Limb (tissue), 2 donors: ENCODE measurements at regions not wholly inside any gene's neighbourhood (a gene's known extent, or its start where the extent isn't known, plus 50 kb on each side); places are given as distances from the start of the nearest gene placed in this dataset.
"Not testable (repeated sequence)": the region's sequence is repeated elsewhere in the genome, so short reads cannot be mapped to it uniquely, and the experiment has no call there.

ENCODE experiments used
- DNase-seq, 2 donors: peaks; one replicate each; pipeline ENCODE4 v3.0.0-alpha.2; 2016; ENCODE audit errors: extremely low spot score in 2 of 2

- no peak for DNase-seq
Measured at GRCh38 chr5:15103864-15104263, 232.3 kb upstream of the ANKH start.

GRCh38 chr5:15103130-15103529 lies 231.6 kb upstream of the ANKH start:
- no peak for DNase-seq

GRCh38 chr5:15097552-15097951 lies 226.0 kb upstream of the ANKH start:
- no peak for DNase-seq

GRCh38 chr5:15096686-15097085 lies 225.1 kb upstream of the ANKH start:
- not testable (repeated sequence) for DNase-seq

- no peak for DNase-seq
Measured at GRCh38 chr5:15092801-15093200, 221.2 kb upstream of the ANKH start.

- no peak for DNase-seq
Measured at GRCh38 chr5:15085671-15086070, 214.1 kb upstream of the ANKH start.

- no peak for DNase-seq
Measured at GRCh38 chr5:15082096-15082495, 210.5 kb upstream of the ANKH start.

- no peak for DNase-seq
Measured at GRCh38 chr5:15080219-15080618, 208.6 kb upstream of the ANKH start.

GRCh38 chr5:15079566-15079965 lies 208.0 kb upstream of the ANKH start:
- peak in 1 of 2 donors; percentile 34 for DNase-seq

- no peak for DNase-seq
Measured at GRCh38 chr5:15074651-15075050, 203.1 kb upstream of the ANKH start.

GRCh38 chr5:15073453-15073852 lies 201.9 kb upstream of the ANKH start:
- DNase-seq: no peak

GRCh38 chr5:15070907-15071306 lies 199.3 kb upstream of the ANKH start:
- DNase-seq: no peak

GRCh38 chr5:15069407-15069905 lies 197.9 kb upstream of the ANKH start:
- DNase-seq: no peak

GRCh38 chr5:15065091-15065490 lies 193.5 kb upstream of the ANKH start:
- DNase-seq: no peak

GRCh38 chr5:15064396-15064795 lies 192.8 kb upstream of the ANKH start:
- DNase-seq: no peak

GRCh38 chr5:15056988-15057592 lies 185.5 kb upstream of the ANKH start:
- no peak for DNase-seq

- DNase-seq: no peak
Measured at GRCh38 chr5:15044521-15044920, 172.9 kb upstream of the ANKH start.

- no peak for DNase-seq
Measured at GRCh38 chr5:15037247-15037908, 165.8 kb upstream of the ANKH start.

- no peak for DNase-seq
Measured at GRCh38 chr5:15034379-15034778, 162.8 kb upstream of the ANKH start.

GRCh38 chr5:15031180-15031579 lies 159.6 kb upstream of the ANKH start:
- DNase-seq: no peak

- no peak for DNase-seq
Measured at GRCh38 chr5:15027764-15028163, 156.2 kb upstream of the ANKH start.

- DNase-seq: no peak
Measured at GRCh38 chr5:15026944-15027343, 155.4 kb upstream of the ANKH start.
